Adrenal gland (tissue), 9 donors: ENCODE measurements at regions not wholly inside any gene's neighbourhood (a gene's known extent, or its start where the extent isn't known, plus 50 kb on each side); places are given as distances from the start of the nearest gene placed in this dataset.

Experiments
- DNase-seq, 7 donors: peaks; one replicate each; pipeline ENCODE4 v3.0.0-alpha.2; 2019 to 2020
- H3K27ac ChIP-seq, 5 donors: fragments of 200-600 bp; sonication (generic) in 4 of 5; 1 replicate in 3 of 5; 2 replicates in 2 of 5; pipeline versions ENCODE4 v1.5.1 to v1.8.0; 2016 to 2020; ENCODE audit warnings: mild to moderate bottlenecking in 1 of 5
- H3K27me3 ChIP-seq: fragments of 200-600 bp; 2 replicates; pipeline ENCODE4 v1.8.0; 2021
- H3K36me3 ChIP-seq, 2 donors: fragments of 200-600 bp; replicated peaks in 1 of 2; 1 replicate in 1 of 2; 2 replicates in 1 of 2; pipeline versions ENCODE4 v1.5.1 to v1.8.0; 2018 to 2022
- H3K4me1 ChIP-seq, 2 donors: fragments of 200-600 bp; replicated peaks in 1 of 2; 1 replicate in 1 of 2; 2 replicates in 1 of 2; pipeline versions ENCODE4 v1.5.1 to v1.8.0; 2018 to 2021
- H3K4me3 ChIP-seq, 4 donors: fragments of 200-600 bp; sonication (generic) in 3 of 4; one replicate each; pipeline ENCODE4 v1.5.1; 2016 to 2018
- H3K9me3 ChIP-seq, 3 donors: fragments of 200-600 bp; sonication (generic) in 1 of 3; replicated peaks in 1 of 3; 1 replicate in 2 of 3; 2 replicates in 1 of 3; pipeline versions ENCODE4 v1.5.1 to v1.8.0; 2016 to 2021
- CTCF ChIP-seq, 6 experiments: fragments of 450-650 bp in 4 of 6; fragments of 200-600 bp in 2 of 6; sonication (generic) in 1 of 6; IDR thresholded peaks; 1 replicate in 5 of 6; 2 replicates in 1 of 6; pipeline versions ENCODE4 v1.5.1 to v1.8.0; 2016 to 2021; ENCODE audit warnings: antibody characterized with exemption in 6 of 6, mild to moderate bottlenecking in 2 of 6, moderate library complexity in 1 of 6
- POLR2A ChIP-seq, 2 donors: fragments of 450-650 bp; IDR thresholded peaks; one replicate each; pipeline ENCODE4 v1.6.1; 2017; ENCODE audit warnings: antibody characterized with exemption in 2 of 2, mild to moderate bottlenecking in 2 of 2, moderate library complexity in 1 of 2
- WGBS, 4 donors: extraction: QIAGEN DNeasy Blood & Tissue Kit in 2 of 4; methylation state at CpG; one replicate each; pipeline versions ENCODE4 v1.1.5 to v1.1.7; 2013 to 2017; 5-methylcytosine and 5-hydroxymethylcytosine counted together
- intact Hi-C, 2 donors: fragments of 100-400 bp; cut with DNase I; formaldehyde crosslinking; loops; one replicate each; pipeline versions ENCODE4 v1.14.1 to v1.15.0; 2022 to 2023
- donor health status: healthy with polysubstance abuse.
- donor health status: Bipolar disorder and iron deficiency.
- donor health status: DM: yes; HTN: yes; CAD: no.
- donor health status: DM: no; HTN: no; CAD: no.
- donor health status: DM: no; HTN: no; CAD: no.

GRCh38 chr12:22879203-22879602 lies 254.2 kb downstream of the ETNK1 start:
- TF ChIP-seq CTCF (IDR thresholded peaks at IDR 0.05) (no peak), POLR2A (IDR thresholded peaks at IDR 0.05) (no peak)
- no peaks in the 10 kb centered on the region for H3K27me3 ChIP-seq
- H3K4me1 ChIP-seq = no peaks in the 10 kb centered on the region
- no peak overlapping the region for H3K27ac ChIP-seq
- H3K4me3 ChIP-seq = no peak overlapping the region
- H3K36me3 ChIP-seq = no peaks in the 10 kb centered on the region
- H3K9me3 ChIP-seq = no peaks in the 10 kb centered on the region
- intact Hi-C loops = no loop called here
- WGBS, 4 donors = 59 to 73% (median 61%) methylated on average over 1 of the region's 1 CpG
- DNase-seq = no peak

GRCh38 chr12:22880331-22880730 lies 255.4 kb downstream of the ETNK1 start:
- TF ChIP-seq POLR2A (IDR thresholded peaks at IDR 0.05) (no peak), CTCF (IDR thresholded peaks at IDR 0.05) (no peak)
- H3K27ac ChIP-seq = no peak overlapping the region
- H3K36me3 ChIP-seq = no peaks in the 10 kb centered on the region
- no peaks in the 10 kb centered on the region for H3K27me3 ChIP-seq
- intact Hi-C loops = no loop called here
- no peak for DNase-seq
- no peak overlapping the region for H3K4me3 ChIP-seq
- no peaks in the 10 kb centered on the region for H3K9me3 ChIP-seq
- no peaks in the 10 kb centered on the region for H3K4me1 ChIP-seq

- TF ChIP-seq POLR2A (IDR thresholded peaks at IDR 0.05) (no peak), CTCF (IDR thresholded peaks at IDR 0.05) (no peak)
- H3K36me3 ChIP-seq = no peaks in the 10 kb centered on the region
- intact Hi-C loops = no loop called here
- no peaks in the 10 kb centered on the region for H3K27me3 ChIP-seq
- no peaks in the 10 kb centered on the region for H3K9me3 ChIP-seq
- no peak for DNase-seq
- no peak overlapping the region for H3K4me3 ChIP-seq
- H3K4me1 ChIP-seq = no peaks in the 10 kb centered on the region
- no peak overlapping the region for H3K27ac ChIP-seq
- WGBS, 4 donors = 76 to 82% (median 80%) methylated on average over 2 to 6 of the region's 6 CpGs
These were observed 255.8 kb downstream of the ETNK1 start for GRCh38 chr12:22880807-22881206.

- no peaks in the 10 kb centered on the region for H3K9me3 ChIP-seq
- peak in 2 of 7 donors; percentile 9 to 53 for DNase-seq
- no peaks in the 10 kb centered on the region for H3K27me3 ChIP-seq
- no peak overlapping the region for H3K4me3 ChIP-seq
- TF ChIP-seq POLR2A (IDR thresholded peaks at IDR 0.05) (no peak), CTCF (IDR thresholded peaks at IDR 0.05) (no peak)
- H3K36me3 ChIP-seq = no peaks in the 10 kb centered on the region
- H3K27ac ChIP-seq = no peak overlapping the region
- intact Hi-C loops = no loop called here
- H3K4me1 ChIP-seq = no peaks in the 10 kb centered on the region
- 42 to 67% (median 51%) methylated on average over 3 of the region's 3 CpGs for WGBS, 4 donors
These were observed 257.0 kb downstream of the ETNK1 start for GRCh38 chr12:22881878-22882385.
